A549 (cell line): ENCODE measurements at regions not wholly inside any gene's neighbourhood (a gene's known extent, or its start where the extent isn't known, plus 50 kb on each side); places are given as distances from the start of the nearest gene placed in this dataset.

ENCODE experiments used
- CTCF ChIP-seq: fragments of >200 bp; sonication (Bioruptor Twin); formaldehyde crosslinking; IDR thresholded peaks from 3 replicates; pipeline ENCODE4 v1.5.1; 2016
- NPAS2 ChIP-seq: fragments of 250-450 bp; sonication (Bioruptor Pico); IDR thresholded peaks from 2 replicates; pipeline ENCODE4 v1.8.0; 2022; ENCODE audit warnings: mild to moderate bottlenecking, moderate library complexity, borderline replicate concordance
- POLR2A ChIP-seq: IDR thresholded peaks from 2 replicates; pipeline ENCODE4 v1.6.1; 2012; ENCODE audit warnings: mild to moderate bottlenecking, low read length

- no peak for TF ChIP-seq CTCF
- no peak for TF ChIP-seq POLR2A
- TF ChIP-seq NPAS2 = no peak
Observed at GRCh38 chr11:29265381-29265780, 751.4 kb downstream of the KCNA4 start.
